HG03045 (cell line): ENCODE measurements at regions not wholly inside any gene's neighbourhood (a gene's known extent, or its start where the extent isn't known, plus 50 kb on each side); places are given as distances from the start of the nearest gene placed in this dataset.
"Not testable (repeated sequence)": the region's sequence is repeated elsewhere in the genome, so short reads cannot be mapped to it uniquely, and the experiment has no call there.

Experiments
- ATAC-seq: cut with Tn5 transposase; IDR thresholded peaks from one replicate; pipeline ENCODE4 v1.9.1; 2021; ENCODE audit warnings: mild to moderate bottlenecking, moderate library complexity; ENCODE audit not compliant: unreplicated experiment

DNA sequence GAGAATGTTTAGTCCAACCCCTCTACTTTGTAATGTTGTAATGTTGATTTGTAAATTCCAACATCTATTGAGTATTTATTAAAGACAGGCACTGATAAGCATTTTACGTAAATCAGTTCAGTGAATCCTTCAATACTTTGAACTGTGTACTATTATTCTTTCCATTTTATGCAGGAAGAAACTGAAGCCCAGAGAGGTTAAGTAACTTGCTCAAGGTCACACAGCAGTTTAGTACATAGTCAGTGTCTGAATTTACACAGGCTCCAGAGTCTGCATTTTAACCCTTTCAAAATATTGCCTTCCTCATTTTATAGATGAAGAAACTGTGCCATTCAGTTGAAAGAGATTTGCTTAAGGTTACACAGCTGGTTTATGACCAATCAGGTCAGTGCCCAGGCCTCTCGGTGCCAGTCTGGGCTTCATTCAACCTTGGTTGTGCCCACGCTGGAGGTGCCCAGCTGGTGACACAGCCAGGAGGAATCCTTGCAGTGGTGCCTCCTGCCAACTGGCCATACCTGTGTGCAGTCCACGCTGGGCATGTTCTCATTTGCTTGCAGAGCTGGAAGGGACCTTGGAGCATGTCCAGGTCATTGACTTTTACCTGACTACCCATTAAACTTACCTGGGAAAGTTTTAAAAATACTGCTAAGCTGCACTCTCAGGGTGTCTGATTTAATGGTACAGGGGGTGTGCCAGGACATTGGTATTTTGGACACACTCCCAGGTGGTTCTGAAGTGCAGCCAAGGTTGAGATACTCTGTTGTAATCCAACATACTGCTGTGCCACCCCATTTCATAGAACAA is 74.3 kb upstream of the CYRIA start:
- ATAC-seq, result no peak

DNA sequence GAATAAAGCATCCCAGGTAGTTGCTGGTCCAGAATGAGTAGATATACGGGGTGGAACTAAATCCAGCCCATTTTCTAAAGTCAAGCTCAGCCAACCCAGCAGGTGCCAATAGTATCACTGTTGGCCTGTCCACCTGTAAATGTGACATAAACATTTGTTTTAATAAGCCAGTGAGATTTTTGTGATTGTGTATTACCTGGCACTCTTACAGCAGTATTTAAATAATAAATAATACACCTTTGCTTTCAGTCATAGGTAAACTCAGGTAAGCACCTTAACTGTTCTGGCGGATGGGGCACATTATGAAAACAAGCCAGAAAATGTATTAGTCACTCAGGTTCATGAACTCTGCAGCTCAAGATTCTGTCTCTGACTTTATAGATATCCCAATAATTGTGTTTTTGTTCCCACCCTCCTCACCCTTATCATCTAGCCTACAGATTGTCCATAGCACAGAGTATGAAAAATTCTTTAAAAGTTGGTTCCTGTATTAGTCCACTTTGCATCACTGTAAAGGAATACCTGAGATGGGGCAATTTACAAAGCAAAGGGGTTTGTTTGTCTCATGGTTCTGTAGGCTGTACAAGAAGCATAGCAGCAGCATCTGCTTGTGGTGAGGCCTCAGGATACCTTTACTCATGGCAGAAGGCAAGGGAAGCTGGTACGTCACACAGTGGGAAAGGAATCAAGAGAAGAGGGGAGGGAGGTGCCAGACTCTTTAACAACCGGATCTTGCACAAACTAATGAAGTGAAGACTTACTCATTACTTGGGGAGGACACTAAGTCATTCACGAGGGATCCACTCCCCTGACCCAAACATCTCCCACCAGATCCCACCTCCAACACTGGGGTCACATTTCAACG is 73.0 kb upstream of the CYRIA start:
- ATAC-seq, result no peak

DNA sequence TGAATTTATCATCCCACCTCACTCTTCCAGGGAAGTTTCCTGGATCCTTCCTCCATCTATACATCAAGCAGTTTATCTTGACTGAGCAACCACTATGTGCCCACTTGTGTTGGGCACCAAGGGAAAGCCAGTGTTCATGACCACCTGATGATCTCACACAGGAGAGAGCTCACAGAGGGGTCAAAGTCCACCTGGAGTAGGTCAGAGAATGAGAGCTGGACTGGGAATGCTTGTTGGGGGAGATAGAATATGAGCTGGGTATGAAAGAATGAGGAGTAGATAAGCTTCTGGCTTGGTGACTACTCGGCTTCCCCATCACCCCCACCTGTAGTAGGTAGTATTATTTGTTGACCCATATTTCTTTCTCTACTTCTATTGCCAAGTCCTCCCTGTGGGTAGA is 72.2 kb upstream of the CYRIA start:
- ATAC-seq, result no peak

DNA sequence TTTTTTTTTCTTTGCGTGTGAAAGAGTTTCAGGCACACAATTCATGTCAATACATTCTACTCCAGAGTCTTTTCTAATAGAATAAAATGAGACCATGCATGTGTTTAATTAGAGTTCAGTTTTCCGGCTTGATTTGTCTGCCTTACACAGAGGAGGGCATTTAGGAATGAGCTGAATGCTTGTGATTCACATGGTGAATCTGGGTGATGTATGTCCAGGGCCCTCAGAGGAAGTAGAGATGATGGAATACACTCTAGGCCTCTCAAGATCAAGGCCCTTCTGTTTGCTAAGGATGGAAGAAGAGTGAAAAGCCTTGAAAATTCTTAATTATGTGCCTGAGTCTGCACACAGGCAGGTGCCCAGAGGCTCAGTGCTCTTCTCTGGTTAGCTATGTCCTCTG is 71.0 kb upstream of the CYRIA start:
- ATAC-seq, result no peak

DNA sequence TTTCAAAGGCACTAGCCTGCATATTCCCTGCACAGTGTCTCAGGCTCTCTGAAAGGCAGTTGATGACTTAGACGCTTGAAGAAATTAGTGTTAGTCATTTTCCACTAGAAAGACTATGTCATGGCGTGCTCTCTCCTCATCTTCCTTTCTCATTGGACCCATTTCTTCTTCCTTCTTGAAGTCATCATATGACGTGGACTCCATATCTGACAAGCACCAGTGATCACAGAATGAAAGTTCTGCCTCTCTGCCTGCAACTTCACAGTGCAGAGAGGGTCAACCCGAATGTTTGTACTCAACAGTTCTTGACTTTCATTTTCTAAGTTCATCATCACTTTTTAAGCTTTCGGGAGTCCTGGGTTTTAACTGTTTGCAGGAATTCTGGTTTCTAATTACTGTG is 63.7 kb upstream of the CYRIA start:
- ATAC-seq, result no peak

DNA sequence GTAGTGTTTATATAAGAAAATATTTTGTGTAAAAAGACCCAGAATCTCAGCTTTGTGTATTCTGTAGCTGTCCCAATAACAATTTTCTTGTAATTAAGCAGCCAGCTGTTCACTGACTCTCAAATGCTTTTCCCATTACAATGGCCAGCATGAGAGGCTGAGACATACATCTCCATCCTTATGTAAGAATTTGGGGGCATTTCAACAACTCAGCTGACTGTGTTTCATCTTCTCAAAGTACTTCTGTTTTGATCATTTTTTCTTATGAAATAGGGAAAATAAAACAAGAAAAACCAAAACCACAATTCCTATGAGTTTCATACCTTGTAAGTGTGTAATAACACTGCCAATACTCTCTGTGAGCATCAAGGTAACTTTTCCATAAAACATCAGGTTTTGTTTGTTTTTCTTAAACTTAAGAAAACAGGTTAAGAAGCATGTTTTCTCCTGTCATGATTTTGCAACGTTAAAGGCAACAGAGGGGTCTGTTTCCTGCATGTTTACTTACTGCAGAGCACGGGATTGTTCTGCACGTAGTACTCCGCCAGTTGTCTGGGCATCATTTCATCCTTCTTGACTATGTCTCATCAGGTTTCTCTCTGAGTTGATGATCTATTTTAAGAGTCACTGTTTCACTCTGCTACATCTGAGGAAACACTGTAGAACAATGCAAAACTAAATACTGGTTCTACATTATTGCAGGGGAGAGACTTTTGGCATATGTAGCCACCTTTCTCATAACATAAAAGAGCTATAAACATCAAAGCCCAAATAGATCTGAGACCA is 62.9 kb upstream of the CYRIA start:
- peak; percentile 54 for ATAC-seq

DNA sequence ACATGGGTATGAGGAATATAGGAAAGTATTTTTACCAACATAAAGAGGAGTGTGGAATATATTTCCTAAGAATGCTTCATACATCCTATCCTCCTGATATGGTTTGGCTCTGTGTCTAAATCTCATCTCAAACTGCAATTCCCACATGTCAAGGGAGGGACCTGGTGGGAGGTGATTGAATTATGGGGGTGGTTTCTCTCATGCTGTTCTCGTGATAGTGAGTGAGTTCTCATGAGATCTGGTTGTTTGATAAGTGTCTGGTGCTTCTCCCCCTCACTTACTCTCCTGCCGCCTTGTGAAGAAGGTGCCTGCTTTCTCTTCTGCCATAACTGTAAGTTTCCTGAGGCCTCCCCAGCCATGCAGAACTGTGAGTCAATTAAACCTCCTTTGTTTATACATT is 62.2 kb upstream of the CYRIA start:
- ATAC-seq, result not testable (repeated sequence)

DNA sequence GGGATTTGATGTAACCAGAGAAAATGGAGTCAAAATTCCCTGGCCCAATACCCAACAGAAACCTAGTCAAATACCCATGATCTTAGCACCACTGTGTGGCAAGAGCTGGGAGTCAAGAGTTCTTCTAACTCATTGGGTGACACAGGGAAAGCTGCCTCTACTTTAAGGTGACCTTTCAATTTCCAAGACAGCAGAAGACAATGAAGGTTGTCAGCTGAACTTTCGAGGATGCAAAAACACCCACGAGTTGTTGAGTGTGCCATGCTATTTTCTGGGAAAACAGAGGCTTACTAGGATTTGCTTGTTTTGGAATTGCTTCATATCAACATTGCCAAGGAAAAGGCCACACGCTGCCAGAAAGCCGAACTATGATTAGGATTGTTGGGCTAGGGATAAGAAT is 61.6 kb upstream of the CYRIA start:
- no peak for ATAC-seq

DNA sequence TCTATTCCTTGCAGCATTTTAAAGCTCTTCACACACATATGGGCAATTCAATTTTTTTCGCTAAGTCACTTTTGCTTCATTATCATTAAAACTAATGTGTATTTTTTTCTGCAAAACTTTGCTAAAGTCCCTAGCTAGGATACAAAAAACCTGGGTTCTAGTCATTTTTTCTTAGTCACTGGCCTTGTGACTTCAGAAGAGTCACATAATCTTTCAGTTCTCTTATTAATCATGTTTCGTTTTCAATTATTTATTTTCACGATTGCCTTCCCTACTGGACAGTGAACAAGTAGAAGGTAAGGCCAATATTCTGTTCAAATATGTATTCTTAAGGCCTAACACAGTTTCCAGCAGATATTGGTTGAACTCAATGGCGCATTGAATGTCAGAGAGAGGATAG is 60.9 kb upstream of the CYRIA start:
- ATAC-seq, result no peak

DNA sequence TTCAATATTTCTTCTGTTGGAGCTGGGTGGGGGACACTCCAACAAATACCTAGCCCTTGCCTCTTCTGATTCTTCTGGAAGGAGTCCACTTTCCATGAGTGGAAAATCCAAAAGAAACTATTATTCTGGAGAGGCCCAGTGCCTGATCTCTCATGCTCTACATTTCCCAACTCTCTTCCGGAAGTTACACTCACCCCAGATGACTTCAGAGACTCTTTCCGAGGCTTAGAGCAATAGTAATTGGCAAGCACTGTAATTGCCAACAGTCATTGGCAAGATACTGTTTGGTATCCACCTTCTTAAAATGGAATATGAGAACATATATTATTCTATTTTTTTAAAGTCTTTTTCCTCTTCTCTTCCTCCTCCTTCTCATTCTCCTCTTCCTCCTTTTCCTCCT is 60.5 kb upstream of the CYRIA start:
- ATAC-seq, result no peak

DNA sequence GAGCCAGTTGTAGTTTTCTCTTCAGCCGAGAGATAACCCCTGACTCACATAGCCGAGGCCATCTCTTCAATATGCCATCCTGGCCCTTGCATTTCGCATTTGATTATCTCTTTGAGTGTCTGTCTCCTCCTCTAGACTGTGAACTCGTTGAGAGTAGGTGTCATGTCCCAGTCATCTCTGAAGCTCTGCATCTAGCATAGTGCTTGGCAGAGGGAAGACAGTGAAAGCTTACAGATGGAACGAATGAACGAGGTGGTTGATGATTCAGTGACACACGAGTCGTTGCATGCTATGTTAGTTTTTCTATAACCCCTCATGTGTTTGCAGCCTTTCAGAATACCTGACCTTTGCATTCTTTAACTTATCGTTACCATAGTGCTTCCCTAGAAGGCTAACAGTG is 59.9 kb upstream of the CYRIA start:
- ATAC-seq, result no peak

DNA sequence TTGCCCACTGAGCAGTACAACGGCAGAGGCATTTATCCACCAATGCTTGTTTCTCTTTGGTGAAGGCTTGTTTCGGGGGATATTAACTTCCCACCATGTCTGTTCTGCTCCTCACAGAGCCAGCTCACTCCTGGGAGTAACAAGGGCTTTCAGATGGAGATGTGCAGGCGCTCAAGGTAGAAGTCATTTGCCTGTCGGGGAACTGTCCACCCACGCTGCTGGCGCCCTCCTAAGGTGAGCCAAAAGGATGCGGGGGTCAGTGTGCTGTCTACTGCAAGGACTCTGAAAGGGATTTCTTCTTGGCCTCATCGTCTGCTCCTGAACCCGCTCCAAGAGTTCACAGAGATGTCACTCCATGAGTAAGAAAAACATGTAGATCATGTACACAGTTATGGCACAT is 57.0 kb upstream of the CYRIA start:
- no peak for ATAC-seq

DNA sequence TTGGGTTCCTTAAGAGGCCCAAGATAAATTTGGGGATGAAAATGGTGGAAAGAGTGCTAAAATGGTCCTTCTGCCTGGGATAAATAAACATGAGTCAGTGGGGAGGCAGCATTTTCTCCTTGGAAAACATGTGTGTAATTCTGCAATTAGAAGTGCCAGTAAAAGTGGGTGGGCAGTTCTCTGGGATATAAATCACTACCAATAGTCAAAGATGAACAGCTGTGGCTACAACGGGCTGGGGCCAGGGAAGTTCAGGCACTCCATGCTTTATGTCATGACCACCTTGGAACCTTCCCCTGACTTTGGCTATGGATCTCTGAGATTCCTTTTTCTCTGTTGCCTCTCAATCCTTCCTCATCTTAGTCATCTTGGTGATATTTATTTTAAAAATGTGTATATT is 56.5 kb upstream of the CYRIA start:
- ATAC-seq, result no peak

DNA sequence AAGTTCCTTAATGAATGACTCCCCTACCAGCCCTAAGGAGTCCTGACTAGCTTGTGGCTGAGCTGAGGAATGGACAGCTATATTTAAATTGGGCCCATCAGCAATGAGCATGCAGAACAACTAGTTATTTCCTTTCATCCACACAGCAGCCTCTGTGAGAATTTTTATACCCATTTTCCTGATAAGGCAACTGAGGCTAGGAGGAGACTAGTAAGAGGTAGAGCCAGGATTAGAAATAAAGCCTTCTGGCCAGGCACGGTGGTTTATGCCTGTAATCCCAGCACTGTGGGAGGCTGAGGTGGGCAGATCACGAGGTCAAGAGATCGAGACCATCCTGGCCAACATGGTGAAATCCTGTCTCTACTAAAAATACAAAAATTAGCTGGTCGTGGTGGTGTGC is 55.9 kb upstream of the CYRIA start:
- ATAC-seq, result not testable (repeated sequence)

DNA sequence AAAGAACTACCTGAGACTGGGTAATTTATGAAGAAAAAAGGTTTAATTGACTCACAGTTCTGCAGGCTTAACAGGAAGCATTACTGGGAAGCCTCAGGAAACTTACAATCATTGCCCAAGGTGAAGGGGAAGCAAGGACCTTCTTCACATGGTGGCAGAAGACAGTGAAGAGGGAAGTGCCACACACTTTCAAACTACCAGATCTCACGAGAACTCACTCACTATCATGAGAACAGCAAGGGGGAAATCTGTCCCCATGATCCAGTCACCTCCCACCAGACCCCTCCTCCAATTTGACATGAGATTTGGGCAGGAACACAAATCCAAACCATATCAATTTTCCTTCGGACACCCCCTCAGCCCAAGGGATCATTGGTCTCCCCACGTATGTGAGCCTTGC is 55.1 kb upstream of the CYRIA start:
- ATAC-seq, result not testable (repeated sequence)

DNA sequence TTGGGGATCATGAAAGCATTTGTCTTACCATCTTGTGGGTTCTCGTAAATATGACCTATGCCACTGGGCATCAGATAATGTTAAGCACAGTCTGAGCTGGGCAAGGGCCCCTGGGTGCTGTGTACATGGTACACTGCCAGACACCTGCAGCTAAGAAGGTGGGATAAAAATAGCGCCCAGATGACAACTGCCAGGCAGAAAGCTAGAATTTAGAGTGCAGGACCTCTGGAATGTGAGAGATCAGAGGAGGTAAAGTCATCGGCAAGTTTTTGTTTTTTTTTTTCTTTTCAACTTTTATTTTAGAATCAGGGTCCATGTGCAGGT is 53.8 kb upstream of the CYRIA start:
- no peak for ATAC-seq

DNA sequence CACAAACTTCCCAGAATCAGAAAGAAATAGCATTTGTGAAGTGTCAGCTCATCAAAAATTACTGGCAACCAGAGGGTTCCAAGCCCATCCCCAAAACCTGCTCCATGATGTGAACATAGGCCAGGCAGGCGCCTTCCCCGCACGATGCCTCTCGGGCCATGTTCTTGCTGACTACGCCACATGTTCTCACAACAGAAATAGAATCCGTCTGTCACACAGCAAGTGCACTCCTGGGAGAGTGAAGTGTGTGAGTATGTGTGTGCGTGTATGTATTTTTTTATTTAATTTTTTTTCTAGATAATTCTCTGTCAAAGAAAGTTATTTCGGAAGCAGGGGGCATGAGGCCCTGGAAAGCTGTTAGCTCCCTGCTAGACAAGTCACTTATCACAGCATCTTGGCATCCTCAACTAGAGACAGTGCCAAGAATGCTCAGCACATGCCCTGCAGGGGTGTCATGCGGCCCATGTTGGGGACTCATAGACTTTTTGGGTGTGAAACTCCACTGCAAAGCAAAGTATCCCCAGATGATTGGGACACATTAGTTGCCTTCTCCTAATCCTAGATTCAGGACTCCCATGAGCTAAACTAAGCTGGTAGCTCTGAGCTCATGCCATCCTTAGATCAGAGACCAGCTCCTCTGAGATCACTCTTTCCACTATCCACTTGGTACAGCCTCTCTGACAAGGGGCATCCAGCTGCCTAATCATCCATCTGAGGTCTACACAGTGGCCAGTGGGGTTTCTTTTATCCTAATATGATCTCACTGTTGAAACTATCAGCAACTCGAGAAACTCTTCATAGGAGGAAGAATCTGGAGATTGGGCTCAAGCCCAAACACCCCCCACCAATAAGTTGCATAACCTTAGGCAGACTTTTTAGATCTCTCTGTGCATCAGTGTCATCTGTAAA is 53.2 kb upstream of the CYRIA start:
- ATAC-seq, result no peak

DNA sequence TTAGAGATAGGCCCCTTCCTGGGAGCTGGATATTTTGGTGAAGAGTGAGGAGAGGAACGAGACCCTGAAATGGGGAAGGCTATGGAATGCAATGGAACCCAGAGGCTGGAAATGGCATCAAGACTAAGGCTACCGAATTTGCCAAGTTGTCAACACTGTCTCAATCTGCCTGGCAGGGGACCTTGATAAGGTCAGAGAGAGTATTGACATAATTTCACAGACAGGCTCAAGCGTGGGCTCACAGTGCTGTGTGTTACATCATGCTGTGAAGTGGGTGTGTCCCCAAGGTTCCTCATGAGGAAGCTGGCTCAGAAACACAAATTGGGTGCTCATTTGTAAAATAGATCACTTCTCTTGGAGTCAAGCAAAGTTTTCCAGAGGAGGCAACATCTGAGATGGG is 51.8 kb upstream of the CYRIA start:
- ATAC-seq, result no peak

DNA sequence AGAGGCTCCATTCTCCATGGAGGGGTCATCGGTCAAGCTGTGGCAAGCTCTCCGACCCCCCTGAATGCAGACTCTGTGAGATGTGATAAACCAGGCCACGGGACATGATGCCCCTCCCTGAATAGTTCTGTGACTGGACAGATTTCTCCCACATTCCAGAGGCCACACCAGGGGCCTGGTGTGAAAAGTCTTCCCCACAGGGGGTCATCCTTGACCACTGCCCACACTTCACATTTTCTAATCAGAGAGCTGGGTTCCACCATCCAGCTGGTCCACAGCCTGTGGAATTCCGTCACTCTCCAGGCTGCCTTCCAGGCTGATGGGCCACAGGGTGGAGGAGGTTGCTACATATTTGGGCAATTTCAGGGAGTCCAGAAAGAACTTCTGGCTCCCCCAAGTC is 51.3 kb upstream of the CYRIA start:
- ATAC-seq, result no peak

DNA sequence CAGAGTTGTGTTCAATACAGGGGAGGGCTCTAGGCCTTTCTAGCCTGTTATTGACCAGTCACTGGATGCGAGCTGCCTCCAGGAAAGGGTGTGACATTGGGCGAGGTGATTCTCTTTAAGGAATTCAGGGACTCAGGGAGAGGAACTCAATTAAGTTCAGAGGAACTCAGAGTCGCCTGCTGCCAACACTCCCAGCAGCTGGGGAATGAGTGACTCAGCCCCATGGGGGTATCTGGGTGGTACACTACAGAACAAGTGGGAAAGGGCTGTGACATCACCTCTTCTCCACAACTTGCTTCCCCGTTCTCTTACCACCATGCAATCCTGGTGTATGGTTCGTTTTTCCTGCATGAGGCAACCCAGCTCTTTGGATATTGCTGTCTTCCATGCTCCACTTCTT is 50.4 kb upstream of the CYRIA start:
- no peak for ATAC-seq
